GM23338 (cell line): ENCODE measurements at regions not wholly inside any gene's neighbourhood (a gene's known extent, or its start where the extent isn't known, plus 50 kb on each side); places are given as distances from the start of the nearest gene placed in this dataset.

Experiments used
- ATAC-seq: fragments of 200-7000 bp; cut with Tn5 transposase; 3 replicates; pipeline ENCODE4 v1.9.1; 2020
- DNase-seq: peaks from one replicate; pipeline ENCODE4 v3.0.0-alpha.2; 2015; ENCODE audit warnings: low spot score
- H2AFZ ChIP-seq: fragments of 200-600 bp; sonication (generic); 2 replicates; pipeline ENCODE4 v1.8.0; 2016; ENCODE audit warnings: antibody characterized with exemption, mild to moderate bottlenecking, moderate library complexity
- H3F3A ChIP-seq: fragments of 200-600 bp; sonication (generic); replicated peaks from 2 replicates; pipeline ENCODE4 v1.8.0; 2017; ENCODE audit warnings: antibody characterized with exemption, mixed run types, low read depth
- H3K27ac ChIP-seq: fragments of 200-600 bp; sonication (generic); 2 replicates; pipeline ENCODE4 v1.6.1; 2016; ENCODE audit warnings: low read depth
- H3K27me3 ChIP-seq: fragments of 200-600 bp; sonication (generic); 2 replicates; pipeline ENCODE4 v1.8.0; 2016; ENCODE audit warnings: mild to moderate bottlenecking, mixed run types, moderate library complexity; ENCODE audit not compliant: insufficient read depth
- H3K36me3 ChIP-seq: fragments of 200-600 bp; sonication (generic); 2 replicates; pipeline ENCODE4 v1.8.0; 2016; ENCODE audit warnings: mild to moderate bottlenecking; ENCODE audit not compliant: insufficient read depth
- H3K4me1 ChIP-seq: fragments of 200-600 bp; sonication (generic); 2 replicates; pipeline ENCODE4 v1.8.0; 2016; ENCODE audit warnings: mild to moderate bottlenecking, moderate library complexity; ENCODE audit not compliant: insufficient read depth
- H3K4me2 ChIP-seq: fragments of 200-600 bp; sonication (generic); 2 replicates; pipeline ENCODE4 v1.7.1; 2017; ENCODE audit warnings: mixed run types
- H3K4me3 ChIP-seq: fragments of 200-600 bp; sonication (generic); 2 replicates; pipeline ENCODE4 v1.6.1; 2016; ENCODE audit warnings: mixed run types
- H3K79me2 ChIP-seq: fragments of 200-600 bp; sonication (generic); replicated peaks from 2 replicates; pipeline ENCODE4 v1.8.0; 2017; ENCODE audit warnings: mild to moderate bottlenecking; ENCODE audit not compliant: insufficient read depth
- H3K9me2 ChIP-seq: fragments of 200-600 bp; sonication (generic); 2 replicates; pipeline ENCODE4 v1.8.0; 2017; ENCODE audit not compliant: insufficient read depth
- H4K20me1 ChIP-seq: fragments of 200-600 bp; sonication (generic); replicated peaks from 2 replicates; pipeline ENCODE4 v1.8.0; 2017; ENCODE audit warnings: mild to moderate bottlenecking; ENCODE audit not compliant: insufficient read depth
- H3K27ac Mint-ChIP-seq: 2 replicates; pipeline ENCODE4 v1.8.0; 2020; ENCODE audit warnings: inconsistent platforms, mild to moderate bottlenecking, moderate library complexity, mixed read lengths
- H3K27me3 Mint-ChIP-seq: 3 replicates; pipeline ENCODE4 v1.8.0; 2022; ENCODE audit warnings: low read depth, mild to moderate bottlenecking, moderate library complexity, mixed read lengths, inconsistent platforms; ENCODE audit not compliant: insufficient read depth, poor library complexity
- H3K36me3 Mint-ChIP-seq: 3 replicates; pipeline ENCODE4 v1.8.0; 2021; ENCODE audit warnings: low read depth, mild to moderate bottlenecking, inconsistent platforms, moderate library complexity, mixed read lengths
- H3K4me1 Mint-ChIP-seq: 3 replicates; pipeline ENCODE4 v1.8.0; 2020; ENCODE audit warnings: mild to moderate bottlenecking, inconsistent platforms, mixed read lengths
- H3K4me3 Mint-ChIP-seq: 3 replicates; pipeline ENCODE4 v1.8.0; 2021; ENCODE audit warnings: moderate library complexity, mild to moderate bottlenecking, inconsistent platforms, mixed read lengths
- H3K9me3 Mint-ChIP-seq: 3 replicates; pipeline ENCODE4 v1.8.0; 2020; ENCODE audit warnings: moderate library complexity, mild to moderate bottlenecking, inconsistent platforms, mixed read lengths
- CREB1 ChIP-seq: fragments of 250-450 bp; sonication (Bioruptor Pico); IDR thresholded peaks from 2 replicates; pipeline ENCODE4 v1.5.0; 2020; ENCODE audit warnings: low read depth, mild to moderate bottlenecking, moderate library complexity
- CTCF ChIP-seq, 2 experiments: fragments of 200-600 bp in 1 of 2; sonication (generic) in 1 of 2; conservative IDR thresholded peaks; 2 replicates each; pipeline versions ENCODE4 v1.5.1 to v1.6.1; 2016 to 2017; ENCODE audit warnings: antibody characterized with exemption in 2 of 2, low read depth in 2 of 2, mild to moderate bottlenecking in 2 of 2, moderate library complexity in 1 of 2
- EZH2 ChIP-seq: fragments of 200-600 bp; sonication (generic); IDR thresholded peaks from one replicate; pipeline ENCODE4 v1.8.0; 2017; ENCODE audit warnings: antibody characterized with exemption, mild to moderate bottlenecking, low read depth; ENCODE audit not compliant: unreplicated experiment
- EZH2phosphoT487 ChIP-seq: fragments of 200-600 bp; sonication (generic); IDR thresholded peaks from one replicate; pipeline ENCODE4 v1.8.1; 2018; ENCODE audit warnings: antibody characterized with exemption; ENCODE audit not compliant: unreplicated experiment
- JUNB ChIP-seq: IDR thresholded peaks from one replicate; pipeline ENCODE4 v1.6.1; 2016; ENCODE audit warnings: antibody characterized with exemption; ENCODE audit not compliant: unreplicated experiment
- NANOG ChIP-seq: IDR thresholded peaks from 2 replicates; pipeline ENCODE4 v1.6.1; 2016; ENCODE audit warnings: antibody characterized with exemption, borderline replicate concordance
- POLR2AphosphoS5 ChIP-seq: IDR thresholded peaks from 2 replicates; pipeline ENCODE4 v1.6.1; 2016; ENCODE audit warnings: antibody characterized with exemption, low read depth
- REST ChIP-seq: IDR thresholded peaks from one replicate; pipeline ENCODE4 v1.6.1; 2018; ENCODE audit warnings: antibody characterized with exemption; ENCODE audit not compliant: unreplicated experiment
- STAT1 ChIP-seq: IDR thresholded peaks from one replicate; pipeline ENCODE4 v1.6.1; 2016; ENCODE audit warnings: antibody characterized with exemption; ENCODE audit not compliant: unreplicated experiment
- ZNF114 ChIP-seq: fragments of 250-450 bp; sonication (Bioruptor Pico); IDR thresholded peaks from 2 replicates; pipeline ENCODE4 v1.5.0; 2020; ENCODE audit warnings: mild to moderate bottlenecking, moderate library complexity
- ZNF331 ChIP-seq: fragments of 250-450 bp; sonication (Bioruptor Pico); IDR thresholded peaks from 2 replicates; pipeline ENCODE4 v1.5.0; 2020; ENCODE audit warnings: low read depth, mild to moderate bottlenecking, moderate library complexity
- ZNF462 ChIP-seq: fragments of 250-450 bp; sonication (Bioruptor Pico); IDR thresholded peaks from 2 replicates; pipeline ENCODE4 v1.5.0; 2020; ENCODE audit warnings: mild to moderate bottlenecking, moderate library complexity
- TF ChIP-seq, protein P1 (sequence below): IDR thresholded peaks from 2 replicates; pipeline ENCODE4 v1.6.1; 2016; ENCODE audit warnings: antibody characterized with exemption

GRCh38 chr2:122856696-122857095, 1101.2 kb downstream of the TSN start:
- Mint-ChIP-seq H3K9me3 (no peaks in the 10 kb centered on the region; the same call in 1 of the 3 replicates), H3K27ac (no peak overlapping the region), H3K4me3 (no peak overlapping the region), H3K27me3 (no peaks in the 10 kb centered on the region), H3K4me1 (peaks cover 5% of the 10 kb centered on the region; the same call in 2 of the 3 replicates), H3K36me3 (no peaks in the 10 kb centered on the region)
- H3K27ac ChIP-seq, result no peak overlapping the region
- TF ChIP-seq EZH2phosphoT487, result no peak
- TF ChIP-seq ZNF462 (CRISPR knock-in tag), result no peak
- TF ChIP-seq CTCF (conservative IDR thresholded peaks at IDR 0.05; ENCODE audit: low read depth in 2 of 2), result no peak
- no peak for TF ChIP-seq ZNF114 (CRISPR knock-in tag)
- no peak for TF ChIP-seq EZH2
- no peak for TF ChIP-seq REST
- no peak for TF ChIP-seq CREB1 (CRISPR knock-in tag)
- TF ChIP-seq, protein P1, sequence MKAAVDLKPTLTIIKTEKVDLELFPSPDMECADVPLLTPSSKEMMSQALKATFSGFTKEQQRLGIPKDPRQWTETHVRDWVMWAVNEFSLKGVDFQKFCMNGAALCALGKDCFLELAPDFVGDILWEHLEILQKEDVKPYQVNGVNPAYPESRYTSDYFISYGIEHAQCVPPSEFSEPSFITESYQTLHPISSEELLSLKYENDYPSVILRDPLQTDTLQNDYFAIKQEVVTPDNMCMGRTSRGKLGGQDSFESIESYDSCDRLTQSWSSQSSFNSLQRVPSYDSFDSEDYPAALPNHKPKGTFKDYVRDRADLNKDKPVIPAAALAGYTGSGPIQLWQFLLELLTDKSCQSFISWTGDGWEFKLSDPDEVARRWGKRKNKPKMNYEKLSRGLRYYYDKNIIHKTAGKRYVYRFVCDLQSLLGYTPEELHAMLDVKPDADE, result no peak
- TF ChIP-seq NANOG, result no peak
- no peak for TF ChIP-seq STAT1
- no peak for TF ChIP-seq POLR2AphosphoS5
- no peak for TF ChIP-seq ZNF331 (CRISPR knock-in tag)
- no peak for TF ChIP-seq JUNB
- H3K4me1 ChIP-seq, result peaks cover 12% of the 10 kb centered on the region
- no peak overlapping the region for H3K4me2 ChIP-seq
- H3K79me2 ChIP-seq, result no peaks in the 10 kb centered on the region
- peak overlapping the region; percentile 19; the same call in 1 of the 2 replicates for H2AFZ ChIP-seq
- H3K27me3 ChIP-seq, result no peaks in the 10 kb centered on the region
- no peak overlapping the region for H3K4me3 ChIP-seq
- H3F3A ChIP-seq, result no peaks in the 10 kb centered on the region
- H3K9me2 ChIP-seq, result 0 out of 2 replicates have a peak, but pooled peaks cover 7% of the 10 kb centered on the region
- no peaks in the 10 kb centered on the region for H4K20me1 ChIP-seq
- ATAC-seq (no peak), DNase-seq (no peak)
- H3K36me3 ChIP-seq, result no peaks in the 10 kb centered on the region
